ENCODE measurements at regions not wholly inside any gene's neighbourhood (a gene's known extent, or its start where the extent isn't known, plus 50 kb on each side); places are given as distances from the start of the nearest gene placed in this dataset.

DNA sequence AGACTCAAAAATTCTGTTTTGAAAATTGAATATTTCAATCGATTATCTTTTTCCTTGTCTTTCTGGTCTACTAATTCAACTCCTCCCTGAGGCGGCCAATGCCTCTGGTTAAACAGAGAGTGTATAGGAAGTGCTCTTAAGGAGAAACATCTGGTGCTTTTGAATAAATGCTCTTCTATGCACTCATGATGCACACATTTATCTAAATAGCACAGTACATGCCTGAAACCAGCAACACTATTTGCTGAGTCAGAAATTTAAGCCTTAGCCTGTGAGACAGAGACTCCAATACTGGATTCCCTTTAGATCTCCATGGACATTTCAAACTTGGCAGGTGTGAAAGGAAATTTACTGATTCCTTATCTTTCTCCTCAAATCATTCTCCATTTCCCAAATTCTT, 118.6 kb downstream of the SLIT2 start:
- DNase-seq: no peak
- Histone ChIP-seq H3K4me3 (ENCODE audit: low read depth in 1 of 2, low read length in 2 of 2) (no peak overlapping the region), H3K27me3 (ENCODE audit: insufficient read depth, low read length, poor library complexity) (no peaks in the 10 kb centered on the region), H2AFZ (ENCODE audit: low read depth, low read length) (no peak overlapping the region), H3K27ac (ENCODE audit: low read length) (no peak overlapping the region), H3K4me2 (ENCODE audit: insufficient read depth, low read length) (no peak overlapping the region), H3K9me3 (ENCODE audit: insufficient read depth, low read length, severe bottlenecking) (no peaks in the 10 kb centered on the region), H3K9ac (ENCODE audit: low read depth, low read length) (no peak overlapping the region), H3K79me2 (ENCODE audit: insufficient read depth, low read length) (no peaks in the 10 kb centered on the region), H3K36me3 (ENCODE audit: insufficient read depth, low read length) (no peaks in the 10 kb centered on the region), H4K20me1 (ENCODE audit: insufficient read depth, low read length) (no peaks in the 10 kb centered on the region), H3K4me1 (ENCODE audit: insufficient read depth, low read length) (no peaks in the 10 kb centered on the region)
- no peak for ATAC-seq (ENCODE audit: insufficient read depth, low read depth)
- TF ChIP-seq, protein P1, sequence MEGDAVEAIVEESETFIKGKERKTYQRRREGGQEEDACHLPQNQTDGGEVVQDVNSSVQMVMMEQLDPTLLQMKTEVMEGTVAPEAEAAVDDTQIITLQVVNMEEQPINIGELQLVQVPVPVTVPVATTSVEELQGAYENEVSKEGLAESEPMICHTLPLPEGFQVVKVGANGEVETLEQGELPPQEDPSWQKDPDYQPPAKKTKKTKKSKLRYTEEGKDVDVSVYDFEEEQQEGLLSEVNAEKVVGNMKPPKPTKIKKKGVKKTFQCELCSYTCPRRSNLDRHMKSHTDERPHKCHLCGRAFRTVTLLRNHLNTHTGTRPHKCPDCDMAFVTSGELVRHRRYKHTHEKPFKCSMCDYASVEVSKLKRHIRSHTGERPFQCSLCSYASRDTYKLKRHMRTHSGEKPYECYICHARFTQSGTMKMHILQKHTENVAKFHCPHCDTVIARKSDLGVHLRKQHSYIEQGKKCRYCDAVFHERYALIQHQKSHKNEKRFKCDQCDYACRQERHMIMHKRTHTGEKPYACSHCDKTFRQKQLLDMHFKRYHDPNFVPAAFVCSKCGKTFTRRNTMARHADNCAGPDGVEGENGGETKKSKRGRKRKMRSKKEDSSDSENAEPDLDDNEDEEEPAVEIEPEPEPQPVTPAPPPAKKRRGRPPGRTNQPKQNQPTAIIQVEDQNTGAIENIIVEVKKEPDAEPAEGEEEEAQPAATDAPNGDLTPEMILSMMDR (IDR thresholded peaks at IDR 0.05; ENCODE audit: borderline replicate concordance, extremely low read depth, low read length, poor library complexity, severe bottlenecking): no peak
- no peak for TF ChIP-seq EZH2 (IDR thresholded peaks at IDR 0.05; ENCODE audit: borderline replicate concordance, low read depth, low read length, severe bottlenecking)

DNA sequence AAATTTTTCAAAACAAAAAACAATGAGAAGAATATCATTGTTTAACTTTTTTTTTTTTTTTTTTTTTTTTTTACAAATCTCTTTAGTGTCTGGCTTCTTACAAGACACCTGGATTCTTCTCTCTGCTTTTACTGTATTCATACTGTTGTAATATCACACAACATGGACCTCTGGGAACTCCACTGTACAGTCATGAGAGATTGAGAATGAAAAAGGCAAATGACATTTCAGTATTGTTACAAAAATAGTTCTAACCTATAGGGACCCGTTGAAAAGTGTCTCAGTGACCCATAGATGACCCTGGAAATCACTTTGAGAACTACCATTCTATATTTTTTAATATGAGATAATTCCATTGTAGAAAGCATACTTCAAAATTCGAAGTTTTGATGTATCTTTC, 124.4 kb downstream of the SLIT2 start:
- H3K9me3 ChIP-seq (ENCODE audit: insufficient read depth, low read length, severe bottlenecking): no peaks in the 10 kb centered on the region
- no peak for ATAC-seq (ENCODE audit: insufficient read depth, low read depth)

DNA sequence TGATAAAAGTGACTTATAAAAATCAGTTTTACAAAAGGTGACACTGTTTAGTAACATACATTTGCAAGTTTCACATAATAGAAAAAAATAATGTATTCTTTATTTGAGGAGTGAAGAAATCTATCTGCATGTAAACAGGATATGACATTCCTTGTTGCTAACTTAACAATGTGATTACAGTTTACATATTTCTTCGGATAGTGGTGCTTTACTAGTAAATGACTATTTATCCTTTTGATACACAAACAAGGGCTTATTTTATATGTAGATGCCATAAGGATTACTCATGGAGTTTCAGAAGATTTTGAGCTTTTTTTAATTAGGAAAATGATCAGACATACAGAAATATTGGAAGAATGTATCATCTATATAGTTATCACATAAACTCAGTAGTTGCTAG, 126.5 kb downstream of the SLIT2 start:
- no peak overlapping the region for H3K4me3 ChIP-seq (ENCODE audit: low read depth in 1 of 2, low read length in 2 of 2)
- ATAC-seq (ENCODE audit: insufficient read depth, low read depth) (no peak), DNase-seq (no peak)
- no peaks in the 10 kb centered on the region for H3K27me3 ChIP-seq (ENCODE audit: insufficient read depth, low read length, poor library complexity)
- H3K36me3 ChIP-seq (ENCODE audit: insufficient read depth, low read length): no peaks in the 10 kb centered on the region
- H3K4me2 ChIP-seq (ENCODE audit: insufficient read depth, low read length): no peak overlapping the region
- H3K79me2 ChIP-seq (ENCODE audit: insufficient read depth, low read length): no peaks in the 10 kb centered on the region
- H3K4me1 ChIP-seq (ENCODE audit: insufficient read depth, low read length): no peaks in the 10 kb centered on the region
- TF ChIP-seq, protein P1 (IDR thresholded peaks at IDR 0.05; ENCODE audit: borderline replicate concordance, extremely low read depth, low read length, poor library complexity, severe bottlenecking): no peak
- no peak for TF ChIP-seq EZH2 (IDR thresholded peaks at IDR 0.05; ENCODE audit: borderline replicate concordance, low read depth, low read length, severe bottlenecking)
- H3K27ac ChIP-seq (ENCODE audit: low read length): no peak overlapping the region
- no peak overlapping the region for H3K9ac ChIP-seq (ENCODE audit: low read depth, low read length)
- H4K20me1 ChIP-seq (ENCODE audit: insufficient read depth, low read length): no peaks in the 10 kb centered on the region
- no peak overlapping the region for H2AFZ ChIP-seq (ENCODE audit: low read depth, low read length)
- H3K9me3 ChIP-seq (ENCODE audit: insufficient read depth, low read length, severe bottlenecking): no peaks in the 10 kb centered on the region

More for the DNA sequence above, 124.4 kb downstream of the SLIT2 start:
- no peak for TF ChIP-seq EZH2 (IDR thresholded peaks at IDR 0.05; ENCODE audit: borderline replicate concordance, low read depth, low read length, severe bottlenecking)
- TF ChIP-seq, protein P1 (IDR thresholded peaks at IDR 0.05; ENCODE audit: borderline replicate concordance, extremely low read depth, low read length, poor library complexity, severe bottlenecking): no peak
- no peak overlapping the region for H3K4me2 ChIP-seq (ENCODE audit: insufficient read depth, low read length)
- H3K4me3 ChIP-seq (ENCODE audit: low read depth in 1 of 2, low read length in 2 of 2): no peak overlapping the region
- H4K20me1 ChIP-seq (ENCODE audit: insufficient read depth, low read length): no peaks in the 10 kb centered on the region
- no peak overlapping the region for H3K27ac ChIP-seq (ENCODE audit: low read length)
- H3K9ac ChIP-seq (ENCODE audit: low read depth, low read length): no peak overlapping the region
- H3K79me2 ChIP-seq (ENCODE audit: insufficient read depth, low read length): no peaks in the 10 kb centered on the region
- H3K27me3 ChIP-seq (ENCODE audit: insufficient read depth, low read length, poor library complexity): no peaks in the 10 kb centered on the region
- H3K4me1 ChIP-seq (ENCODE audit: insufficient read depth, low read length): no peaks in the 10 kb centered on the region
- no peak overlapping the region for H2AFZ ChIP-seq (ENCODE audit: low read depth, low read length)
- no peaks in the 10 kb centered on the region for H3K36me3 ChIP-seq (ENCODE audit: insufficient read depth, low read length)
- DNase-seq: no peak

DNA sequence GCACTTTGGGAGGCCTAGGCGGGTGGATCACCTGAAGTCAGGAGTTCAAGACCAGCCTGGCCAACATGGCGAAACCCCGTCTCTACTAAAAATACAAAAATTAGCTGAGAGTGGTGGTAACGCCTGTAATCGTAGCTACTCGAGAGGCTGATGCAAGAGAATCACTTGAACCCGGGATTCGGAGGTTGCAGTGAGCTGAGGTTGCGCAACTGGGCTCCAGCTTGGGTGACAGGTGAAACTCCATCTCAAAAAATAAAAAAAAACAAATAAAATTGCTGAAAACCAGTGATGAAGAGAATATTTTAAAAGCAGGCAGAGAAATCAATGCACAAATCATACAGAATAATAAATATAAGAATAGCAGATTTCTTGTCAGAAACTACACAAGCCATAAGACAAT, 129.3 kb downstream of the SLIT2 start:
- TF ChIP-seq, protein P1 (IDR thresholded peaks at IDR 0.05; ENCODE audit: borderline replicate concordance, extremely low read depth, low read length, poor library complexity, severe bottlenecking): no peak
- no peak for TF ChIP-seq EZH2 (IDR thresholded peaks at IDR 0.05; ENCODE audit: borderline replicate concordance, low read depth, low read length, severe bottlenecking)
- H3K4me1 ChIP-seq (ENCODE audit: insufficient read depth, low read length): no peaks in the 10 kb centered on the region
- no peaks in the 10 kb centered on the region for H3K36me3 ChIP-seq (ENCODE audit: insufficient read depth, low read length)
- no peak overlapping the region for H3K9ac ChIP-seq (ENCODE audit: low read depth, low read length)
- DNase-seq: no peak
- no peaks in the 10 kb centered on the region for H3K9me3 ChIP-seq (ENCODE audit: insufficient read depth, low read length, severe bottlenecking)
- H2AFZ ChIP-seq (ENCODE audit: low read depth, low read length): no peak overlapping the region
- H3K4me3 ChIP-seq (ENCODE audit: low read depth in 1 of 2, low read length in 2 of 2): no peak overlapping the region
- no peak for ATAC-seq (ENCODE audit: insufficient read depth, low read depth)
- no peak overlapping the region for H3K4me2 ChIP-seq (ENCODE audit: insufficient read depth, low read length)
- H3K79me2 ChIP-seq (ENCODE audit: insufficient read depth, low read length): no peaks in the 10 kb centered on the region
- no peaks in the 10 kb centered on the region for H3K27me3 ChIP-seq (ENCODE audit: insufficient read depth, low read length, poor library complexity)
- H3K27ac ChIP-seq (ENCODE audit: low read length): no peak overlapping the region
- H4K20me1 ChIP-seq (ENCODE audit: insufficient read depth, low read length): no peaks in the 10 kb centered on the region

Measured in DND-41 (cell line).